Heart left ventricle (tissue), 13 donors: ENCODE measurements at regions not wholly inside any gene's neighbourhood (a gene's known extent, or its start where the extent isn't known, plus 50 kb on each side); places are given as distances from the start of the nearest gene placed in this dataset.

Experiments
- POLR2A ChIP-seq, 2 donors: fragments of 450-650 bp; IDR thresholded peaks; one replicate each; pipeline ENCODE4 v1.6.1; 2017; ENCODE audit warnings: antibody characterized with exemption in 2 of 2, mild to moderate bottlenecking in 2 of 2, moderate library complexity in 2 of 2
- TF ChIP-seq, protein P1 (sequence below), 12 donors: fragments of 200-600 bp; sonication (generic) in 4 of 12; IDR thresholded peaks; one replicate each; pipeline versions ENCODE4 v1.5.0 to v1.8.0; 2018 to 2022; ENCODE audit warnings: antibody characterized with exemption in 12 of 12, mild to moderate bottlenecking in 5 of 12
- donor health status: ischemic (EF 13 %, LVEDD 7.1; RV severe dilation, severe dysfunction).
- donor health status: DM: no; HTN: yes; CAD: no.
- donor health status: DM: no; HTN: no; CAD: no.
- donor health status: ischemic (EF 25% LVEDD 6.9; RV normal size, moderate dysfunction).
- donor health status: ischemic (EF 25% LVEDD 5.7; RV mildly dilated, moderate dysfunction).
- donor health status: ischemic (EF 35%, LVEDD 5.7; RV mildly dilated, moderate dysfunction).
- donor health status: nonischemic (EF 11% LVEDD 7.7; RV severe dilation, severe dysfunction).
- donor health status: DM: yes; HTN: yes; CAD: no.
- donor health status: PGD.
- donor health status: ischemic (EF 29% LVEDD 5.4; RV normal size, mild dysfunction).
- donor health status: nonischemic (EF 23%, LVEDD 6.1; RV moderate dilation, normal function).

DNA sequence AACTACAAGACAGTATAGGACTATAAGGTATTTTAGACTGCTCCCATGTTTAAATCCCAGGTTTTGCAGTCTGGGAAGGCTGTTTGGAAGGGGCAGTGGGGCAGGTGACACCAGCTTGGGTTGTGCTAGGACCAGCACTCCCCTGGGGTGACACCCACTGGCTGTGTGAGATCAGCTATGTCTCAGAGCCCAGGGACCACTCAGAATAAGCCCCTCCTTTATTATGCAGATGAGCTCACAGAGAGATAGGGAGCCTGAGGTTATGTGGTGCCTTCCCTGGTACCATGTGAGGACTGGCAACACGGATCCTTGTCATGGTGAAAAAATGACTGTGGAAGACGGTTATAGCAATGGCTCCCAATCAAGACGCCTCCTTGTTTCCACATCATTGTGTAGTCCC is 71.0 kb downstream of the NENF start:
- TF ChIP-seq, protein P1, sequence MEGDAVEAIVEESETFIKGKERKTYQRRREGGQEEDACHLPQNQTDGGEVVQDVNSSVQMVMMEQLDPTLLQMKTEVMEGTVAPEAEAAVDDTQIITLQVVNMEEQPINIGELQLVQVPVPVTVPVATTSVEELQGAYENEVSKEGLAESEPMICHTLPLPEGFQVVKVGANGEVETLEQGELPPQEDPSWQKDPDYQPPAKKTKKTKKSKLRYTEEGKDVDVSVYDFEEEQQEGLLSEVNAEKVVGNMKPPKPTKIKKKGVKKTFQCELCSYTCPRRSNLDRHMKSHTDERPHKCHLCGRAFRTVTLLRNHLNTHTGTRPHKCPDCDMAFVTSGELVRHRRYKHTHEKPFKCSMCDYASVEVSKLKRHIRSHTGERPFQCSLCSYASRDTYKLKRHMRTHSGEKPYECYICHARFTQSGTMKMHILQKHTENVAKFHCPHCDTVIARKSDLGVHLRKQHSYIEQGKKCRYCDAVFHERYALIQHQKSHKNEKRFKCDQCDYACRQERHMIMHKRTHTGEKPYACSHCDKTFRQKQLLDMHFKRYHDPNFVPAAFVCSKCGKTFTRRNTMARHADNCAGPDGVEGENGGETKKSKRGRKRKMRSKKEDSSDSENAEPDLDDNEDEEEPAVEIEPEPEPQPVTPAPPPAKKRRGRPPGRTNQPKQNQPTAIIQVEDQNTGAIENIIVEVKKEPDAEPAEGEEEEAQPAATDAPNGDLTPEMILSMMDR (IDR thresholded peaks at IDR 0.05) = no peak
- TF ChIP-seq POLR2A (IDR thresholded peaks at IDR 0.05) = no peak
